ENCODE measurements at regions not wholly inside any gene's neighbourhood (a gene's known extent, or its start where the extent isn't known, plus 50 kb on each side); places are given as distances from the start of the nearest gene placed in this dataset.

DNA sequence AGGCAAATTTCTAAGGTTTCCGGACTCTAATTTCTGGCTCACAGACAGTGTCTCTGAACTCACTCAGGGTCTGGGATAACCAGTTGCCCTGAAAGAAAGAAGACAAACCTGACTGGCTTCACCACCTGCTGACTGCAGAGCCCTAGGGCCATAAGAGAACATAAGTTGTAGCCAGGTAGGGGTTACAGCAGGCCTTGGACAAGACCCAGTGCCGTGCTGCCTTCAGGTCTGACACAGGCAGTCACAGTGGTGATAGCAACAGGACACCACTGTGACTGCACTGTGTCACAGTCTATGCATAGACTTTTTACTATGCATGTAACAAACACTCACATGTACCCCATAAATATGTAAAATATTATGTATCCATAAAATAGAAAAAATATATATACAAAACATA lies 508.5 kb downstream of the PID1 start:
- no peak for TF ChIP-seq RAD21 (CRISPR knock-in tag; IDR thresholded peaks at IDR 0.05)
- no peak for TF ChIP-seq ZNF33B (CRISPR knock-in tag; IDR thresholded peaks at IDR 0.05)
- TF ChIP-seq KAT2B (IDR thresholded peaks at IDR 0.05; ENCODE audit: borderline replicate concordance, low read depth, low read length), result no peak
- TF ChIP-seq, protein P1, sequence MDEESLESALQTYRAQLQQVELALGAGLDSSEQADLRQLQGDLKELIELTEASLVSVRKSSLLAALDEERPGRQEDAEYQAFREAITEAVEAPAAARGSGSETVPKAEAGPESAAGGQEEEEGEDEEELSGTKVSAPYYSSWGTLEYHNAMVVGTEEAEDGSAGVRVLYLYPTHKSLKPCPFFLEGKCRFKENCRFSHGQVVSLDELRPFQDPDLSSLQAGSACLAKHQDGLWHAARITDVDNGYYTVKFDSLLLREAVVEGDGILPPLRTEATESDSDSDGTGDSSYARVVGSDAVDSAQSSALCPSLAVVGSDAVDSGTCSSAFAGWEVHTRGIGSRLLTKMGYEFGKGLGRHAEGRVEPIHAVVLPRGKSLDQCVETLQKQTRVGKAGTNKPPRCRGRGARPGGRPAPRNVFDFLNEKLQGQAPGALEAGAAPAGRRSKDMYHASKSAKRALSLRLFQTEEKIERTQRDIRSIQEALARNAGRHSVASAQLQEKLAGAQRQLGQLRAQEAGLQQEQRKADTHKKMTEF (CRISPR knock-in tag; IDR thresholded peaks at IDR 0.05), result no peak
- no peak for TF ChIP-seq HMG20A (CRISPR knock-in tag; IDR thresholded peaks at IDR 0.05; ENCODE audit: borderline replicate concordance)
- TF ChIP-seq, protein P2, sequence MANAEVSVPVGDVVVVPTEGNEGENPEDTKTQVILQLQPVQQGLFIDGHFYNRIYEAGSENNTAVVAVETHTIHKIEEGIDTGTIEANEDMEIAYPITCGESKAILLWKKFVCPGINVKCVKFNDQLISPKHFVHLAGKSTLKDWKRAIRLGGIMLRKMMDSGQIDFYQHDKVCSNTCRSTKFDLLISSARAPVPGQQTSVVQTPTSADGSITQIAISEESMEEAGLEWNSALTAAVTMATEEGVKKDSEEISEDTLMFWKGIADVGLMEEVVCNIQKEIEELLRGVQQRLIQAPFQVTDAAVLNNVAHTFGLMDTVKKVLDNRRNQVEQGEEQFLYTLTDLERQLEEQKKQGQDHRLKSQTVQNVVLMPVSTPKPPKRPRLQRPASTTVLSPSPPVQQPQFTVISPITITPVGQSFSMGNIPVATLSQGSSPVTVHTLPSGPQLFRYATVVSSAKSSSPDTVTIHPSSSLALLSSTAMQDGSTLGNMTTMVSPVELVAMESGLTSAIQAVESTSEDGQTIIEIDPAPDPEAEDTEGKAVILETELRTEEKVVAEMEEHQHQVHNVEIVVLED (CRISPR knock-in tag; IDR thresholded peaks at IDR 0.05; ENCODE audit: borderline replicate concordance), result no peak
- TF ChIP-seq SPEN (CRISPR knock-in tag; IDR thresholded peaks at IDR 0.05; ENCODE audit: low read depth), result no peak
- TF ChIP-seq POLR2AphosphoS2 (IDR thresholded peaks at IDR 0.05; ENCODE audit: low read depth, low read length), result no peak
- no peak for TF ChIP-seq ZNF652 (CRISPR knock-in tag; IDR thresholded peaks at IDR 0.05; ENCODE audit: borderline replicate concordance, low read depth)
- TF ChIP-seq EZH2 (conservative IDR thresholded peaks at IDR 0.05; ENCODE audit: low read depth, low read length), result no peak
- TF ChIP-seq, protein P3, sequence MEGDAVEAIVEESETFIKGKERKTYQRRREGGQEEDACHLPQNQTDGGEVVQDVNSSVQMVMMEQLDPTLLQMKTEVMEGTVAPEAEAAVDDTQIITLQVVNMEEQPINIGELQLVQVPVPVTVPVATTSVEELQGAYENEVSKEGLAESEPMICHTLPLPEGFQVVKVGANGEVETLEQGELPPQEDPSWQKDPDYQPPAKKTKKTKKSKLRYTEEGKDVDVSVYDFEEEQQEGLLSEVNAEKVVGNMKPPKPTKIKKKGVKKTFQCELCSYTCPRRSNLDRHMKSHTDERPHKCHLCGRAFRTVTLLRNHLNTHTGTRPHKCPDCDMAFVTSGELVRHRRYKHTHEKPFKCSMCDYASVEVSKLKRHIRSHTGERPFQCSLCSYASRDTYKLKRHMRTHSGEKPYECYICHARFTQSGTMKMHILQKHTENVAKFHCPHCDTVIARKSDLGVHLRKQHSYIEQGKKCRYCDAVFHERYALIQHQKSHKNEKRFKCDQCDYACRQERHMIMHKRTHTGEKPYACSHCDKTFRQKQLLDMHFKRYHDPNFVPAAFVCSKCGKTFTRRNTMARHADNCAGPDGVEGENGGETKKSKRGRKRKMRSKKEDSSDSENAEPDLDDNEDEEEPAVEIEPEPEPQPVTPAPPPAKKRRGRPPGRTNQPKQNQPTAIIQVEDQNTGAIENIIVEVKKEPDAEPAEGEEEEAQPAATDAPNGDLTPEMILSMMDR (CRISPR knock-in tag; IDR thresholded peaks at IDR 0.05), result no peak

Measured in HepG2 (cell line).